AG09309 (cell line): ENCODE measurements at regions not wholly inside any gene's neighbourhood (a gene's known extent, or its start where the extent isn't known, plus 50 kb on each side); places are given as distances from the start of the nearest gene placed in this dataset.

Source experiments
- DNase-seq: peaks from one replicate; pipeline ENCODE4 v3.0.0-alpha.2; 2010; ENCODE audit warnings: low read depth
- H3K4me3 ChIP-seq: 2 replicates; pipeline ENCODE4 v1.5.1; 2011; ENCODE audit warnings: mild to moderate bottlenecking, low read depth, low read length, moderate library complexity; ENCODE audit not compliant: control insufficient read depth
- CTCF ChIP-seq: IDR thresholded peaks from 2 replicates; pipeline ENCODE4 v1.5.1; 2011; ENCODE audit warnings: mild to moderate bottlenecking, low read depth, low read length, inconsistent platforms; ENCODE audit not compliant: insufficient read depth, control insufficient read depth; ENCODE audit errors: missing control alignments

- TF ChIP-seq CTCF = no peak
- no peak overlapping the region for H3K4me3 ChIP-seq
- DNase-seq = no peak
Measured at GRCh38 chr6:92906385-92906784, 513.0 kb downstream of the EPHA7 start.

GRCh38 chr6:92893741-92894140, 525.6 kb downstream of the EPHA7 start:
- TF ChIP-seq CTCF = no peak
- DNase-seq = no peak
- H3K4me3 ChIP-seq = no peak overlapping the region

GRCh38 chr6:92892626-92893170, 526.7 kb downstream of the EPHA7 start:
- H3K4me3 ChIP-seq = no peak overlapping the region
- DNase-seq = no peak
- TF ChIP-seq CTCF = no peak

- DNase-seq = no peak
- H3K4me3 ChIP-seq = no peak overlapping the region
- no peak for TF ChIP-seq CTCF
Measured at GRCh38 chr6:92888316-92888715, 531.0 kb downstream of the EPHA7 start.

- no peak for DNase-seq
- no peak overlapping the region for H3K4me3 ChIP-seq
- TF ChIP-seq CTCF = no peak
Measured at GRCh38 chr6:92887871-92888270, 531.5 kb downstream of the EPHA7 start.

GRCh38 chr6:92879526-92879925, 539.8 kb downstream of the EPHA7 start:
- no peak overlapping the region for H3K4me3 ChIP-seq
- TF ChIP-seq CTCF = no peak
- DNase-seq = no peak
